Fibroblast of mammary gland (primary cell): ENCODE measurements at regions not wholly inside any gene's neighbourhood (a gene's known extent, or its start where the extent isn't known, plus 50 kb on each side); places are given as distances from the start of the nearest gene placed in this dataset.

Source experiments
- DNase-seq: peaks from one replicate; pipeline ENCODE4 v3.0.0-alpha.2; 2010; ENCODE audit warnings: low read depth
- H3K4me3 ChIP-seq: 2 replicates; pipeline ENCODE4 v1.5.1; 2011; ENCODE audit warnings: low read depth, mild to moderate bottlenecking, low read length, moderate library complexity; ENCODE audit not compliant: control insufficient read depth
- TF ChIP-seq, protein P1 (sequence below): conservative IDR thresholded peaks from 2 replicates; pipeline ENCODE4 v1.5.1; 2011; ENCODE audit warnings: low read depth, low read length, inconsistent platforms; ENCODE audit not compliant: control insufficient read depth, insufficient read depth

DNA sequence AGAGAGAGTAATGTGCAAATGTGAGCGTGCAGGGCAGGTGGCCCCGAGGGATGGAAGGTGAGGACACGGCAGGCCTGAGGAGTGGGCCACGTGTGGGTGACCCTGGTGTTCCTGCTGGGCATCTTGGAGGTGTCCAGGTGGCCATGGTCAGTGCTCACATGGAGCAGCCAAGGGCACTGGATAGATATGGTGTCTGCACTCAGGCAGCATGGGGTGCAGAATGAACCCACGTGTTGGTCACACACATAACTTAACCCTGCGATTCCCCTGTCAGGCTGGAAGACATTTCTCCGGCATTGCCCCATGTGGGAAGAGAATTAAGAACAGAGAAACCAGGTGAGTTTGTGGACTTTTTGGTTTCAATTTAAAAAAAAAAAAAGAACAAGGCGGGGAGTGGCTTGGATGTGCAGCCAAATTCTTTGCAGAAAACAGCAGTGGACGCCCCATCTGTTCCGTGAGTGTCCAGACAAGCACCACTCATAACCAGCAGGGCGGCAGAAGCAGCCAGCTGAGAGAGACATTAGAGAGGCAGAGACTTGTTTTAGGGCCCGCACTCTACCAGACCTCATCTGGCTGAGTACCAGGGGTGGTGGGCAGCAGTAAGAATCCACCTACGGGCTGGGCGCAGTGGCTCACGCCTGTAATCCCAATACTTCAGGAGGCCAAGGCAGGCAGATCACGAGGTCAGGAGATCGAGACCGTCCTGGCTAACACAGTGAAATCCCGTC is 249.8 kb downstream of the ACKR3 start:
- TF ChIP-seq, protein P1, sequence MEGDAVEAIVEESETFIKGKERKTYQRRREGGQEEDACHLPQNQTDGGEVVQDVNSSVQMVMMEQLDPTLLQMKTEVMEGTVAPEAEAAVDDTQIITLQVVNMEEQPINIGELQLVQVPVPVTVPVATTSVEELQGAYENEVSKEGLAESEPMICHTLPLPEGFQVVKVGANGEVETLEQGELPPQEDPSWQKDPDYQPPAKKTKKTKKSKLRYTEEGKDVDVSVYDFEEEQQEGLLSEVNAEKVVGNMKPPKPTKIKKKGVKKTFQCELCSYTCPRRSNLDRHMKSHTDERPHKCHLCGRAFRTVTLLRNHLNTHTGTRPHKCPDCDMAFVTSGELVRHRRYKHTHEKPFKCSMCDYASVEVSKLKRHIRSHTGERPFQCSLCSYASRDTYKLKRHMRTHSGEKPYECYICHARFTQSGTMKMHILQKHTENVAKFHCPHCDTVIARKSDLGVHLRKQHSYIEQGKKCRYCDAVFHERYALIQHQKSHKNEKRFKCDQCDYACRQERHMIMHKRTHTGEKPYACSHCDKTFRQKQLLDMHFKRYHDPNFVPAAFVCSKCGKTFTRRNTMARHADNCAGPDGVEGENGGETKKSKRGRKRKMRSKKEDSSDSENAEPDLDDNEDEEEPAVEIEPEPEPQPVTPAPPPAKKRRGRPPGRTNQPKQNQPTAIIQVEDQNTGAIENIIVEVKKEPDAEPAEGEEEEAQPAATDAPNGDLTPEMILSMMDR, result no peak
- no peak overlapping the region for H3K4me3 ChIP-seq
- no peak for DNase-seq

DNA sequence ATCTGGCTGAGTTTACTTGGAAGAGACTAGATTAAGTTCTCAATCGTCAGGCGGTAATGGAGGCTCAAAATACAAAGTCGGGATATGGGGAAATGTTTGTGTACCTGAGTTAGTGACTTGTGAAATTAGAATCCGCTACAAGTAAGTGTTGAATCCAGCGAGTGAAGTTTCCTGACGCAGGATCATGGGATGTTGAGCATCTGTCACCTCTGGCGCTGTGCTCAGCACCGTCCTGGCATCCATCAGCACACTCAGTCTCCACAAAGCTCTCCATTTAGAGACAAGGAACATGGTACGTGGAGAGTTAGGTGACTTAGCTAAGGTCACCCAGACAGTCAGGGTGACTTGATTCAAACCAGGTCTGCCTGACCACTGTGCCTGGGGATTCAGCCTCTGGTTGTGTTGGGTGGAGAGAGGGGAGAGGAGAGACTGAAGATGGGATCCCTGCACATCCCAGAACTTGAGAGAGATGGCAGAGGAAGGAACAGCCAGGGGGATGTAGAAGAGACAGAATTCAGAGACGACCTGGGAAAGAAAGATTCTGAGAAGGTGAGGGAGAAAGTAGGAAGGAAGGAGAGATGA is 251.2 kb downstream of the ACKR3 start:
- no peak overlapping the region for H3K4me3 ChIP-seq
- TF ChIP-seq, protein P1, result no peak
- no peak for DNase-seq

GRCh38 chr2:236823041-236823629 is 253.5 kb downstream of the ACKR3 start:
- TF ChIP-seq, protein P1, result no peak
- DNase-seq, result no peak
- no peak overlapping the region for H3K4me3 ChIP-seq

GRCh38 chr2:236823963-236824362 is 254.3 kb downstream of the ACKR3 start:
- no peak for DNase-seq
- TF ChIP-seq, protein P1, result no peak
- H3K4me3 ChIP-seq, result no peak overlapping the region

DNA sequence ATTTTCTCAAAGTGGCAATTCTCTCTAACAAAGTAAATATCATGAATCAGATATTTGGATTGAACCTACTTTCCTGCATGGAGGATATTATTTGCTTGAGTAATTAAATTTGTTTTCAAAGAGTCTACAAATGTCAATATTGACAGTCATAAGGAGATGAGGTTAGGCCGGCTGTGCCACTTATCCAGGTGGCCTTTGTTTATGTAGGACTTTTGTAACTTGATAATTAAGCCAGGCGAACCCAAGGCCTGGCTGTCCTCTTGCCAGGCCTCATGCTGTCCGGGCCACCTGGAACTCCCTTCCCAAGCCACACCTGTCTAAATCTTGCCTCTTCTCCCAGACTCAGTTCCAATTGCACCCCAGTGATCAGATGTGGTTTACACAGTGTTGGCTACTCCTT is 255.2 kb downstream of the ACKR3 start:
- TF ChIP-seq, protein P1, result no peak
- no peak overlapping the region for H3K4me3 ChIP-seq
- no peak for DNase-seq

DNA sequence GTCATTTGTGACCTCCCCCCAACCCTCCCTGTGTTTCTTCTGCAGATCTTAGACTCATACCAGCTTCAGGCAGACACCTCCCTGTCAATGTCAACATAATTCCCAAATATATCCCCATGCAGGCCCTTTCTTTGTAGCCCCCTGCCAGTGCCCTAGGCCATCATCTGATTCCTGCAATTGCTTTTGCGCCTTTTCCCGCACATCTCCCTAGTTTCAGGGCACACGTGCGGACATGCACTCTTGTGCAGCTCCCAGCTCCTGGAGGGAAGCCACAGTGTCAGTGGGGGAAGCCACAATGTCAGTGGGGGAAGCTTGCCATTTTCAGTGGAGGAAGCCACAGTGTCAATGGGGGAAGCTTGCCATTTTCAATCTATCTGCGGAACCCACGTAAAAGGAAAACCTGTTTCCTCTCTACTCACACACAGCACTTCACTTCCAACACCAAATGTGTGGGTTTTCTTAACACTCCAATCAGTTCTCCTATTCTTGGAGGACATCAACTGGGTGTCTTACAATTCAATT is 256.4 kb downstream of the ACKR3 start:
- TF ChIP-seq, protein P1, result no peak
- DNase-seq, result no peak
- H3K4me3 ChIP-seq, result no peak overlapping the region
